ENCODE measurements at regions not wholly inside any gene's neighbourhood (a gene's known extent, or its start where the extent isn't known, plus 50 kb on each side); places are given as distances from the start of the nearest gene placed in this dataset.
"Not testable (repeated sequence)": the region's sequence is repeated elsewhere in the genome, so short reads cannot be mapped to it uniquely, and the experiment has no call there.

DNA sequence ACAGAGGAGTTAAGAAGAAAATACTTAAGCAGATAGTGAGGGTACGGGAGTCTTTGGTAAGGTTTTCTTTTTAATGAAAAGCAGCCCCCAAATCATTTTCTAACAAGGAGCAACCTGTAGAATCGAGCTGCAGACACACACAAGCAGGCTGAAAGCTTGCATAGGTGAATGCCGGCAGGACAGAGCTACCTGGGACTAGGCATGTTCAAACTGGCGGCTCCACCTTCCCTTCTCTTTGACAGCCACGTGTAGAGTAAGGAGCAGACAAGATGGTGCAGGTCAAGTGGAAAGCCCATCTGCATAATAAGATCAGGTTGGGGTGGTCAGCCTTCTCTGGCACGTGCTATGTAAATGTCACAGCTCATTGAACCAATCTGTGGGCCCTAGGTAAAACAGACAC is 1292.4 kb downstream of the EPHA7 start:
- no peak for DNase-seq
- peaks cover 0 to 15% (median 0%) of the 10 kb centered on the region in 7 donors for H3K9me3 Mint-ChIP-seq
- H3K4me3 Mint-ChIP-seq: no peak overlapping the region
- H3K27me3 Mint-ChIP-seq: no peaks in the 10 kb centered on the region
- H3K36me3 Mint-ChIP-seq: no peaks in the 10 kb centered on the region
- no peak overlapping the region for H3K27ac Mint-ChIP-seq
- no peaks in the 10 kb centered on the region for H3K4me1 Mint-ChIP-seq
- no peak for ATAC-seq (ENCODE audit: low read depth in 2 of 2)

DNA sequence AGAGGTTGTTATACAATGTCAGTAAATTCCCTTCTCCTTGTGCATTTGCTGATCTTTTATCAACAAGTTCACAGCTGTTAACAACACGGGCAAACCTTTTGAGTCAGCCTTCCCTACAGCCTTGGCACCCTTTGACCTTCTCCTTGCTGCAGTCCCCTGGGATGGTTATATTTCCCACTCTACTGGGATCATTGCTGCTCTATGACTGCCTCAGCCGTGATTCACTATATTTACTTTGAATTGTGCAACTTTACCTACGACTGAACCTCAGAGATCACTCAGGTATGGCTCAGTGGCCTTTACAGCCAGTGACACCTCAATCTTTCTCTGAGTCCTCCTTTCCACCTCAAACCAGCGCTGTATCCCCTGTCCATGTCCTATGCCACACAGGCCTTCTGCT is 1293.3 kb downstream of the EPHA7 start:
- H3K4me1 Mint-ChIP-seq: no peaks in the 10 kb centered on the region
- no peak for ATAC-seq (ENCODE audit: low read depth in 2 of 2)
- H3K9me3 Mint-ChIP-seq: peaks cover 0 to 15% (median 0%) of the 10 kb centered on the region in 7 donors
- H3K36me3 Mint-ChIP-seq: no peaks in the 10 kb centered on the region
- H3K27me3 Mint-ChIP-seq: no peaks in the 10 kb centered on the region
- no peak overlapping the region for H3K27ac Mint-ChIP-seq
- no peak overlapping the region for H3K4me3 Mint-ChIP-seq
- DNase-seq: no peak

DNA sequence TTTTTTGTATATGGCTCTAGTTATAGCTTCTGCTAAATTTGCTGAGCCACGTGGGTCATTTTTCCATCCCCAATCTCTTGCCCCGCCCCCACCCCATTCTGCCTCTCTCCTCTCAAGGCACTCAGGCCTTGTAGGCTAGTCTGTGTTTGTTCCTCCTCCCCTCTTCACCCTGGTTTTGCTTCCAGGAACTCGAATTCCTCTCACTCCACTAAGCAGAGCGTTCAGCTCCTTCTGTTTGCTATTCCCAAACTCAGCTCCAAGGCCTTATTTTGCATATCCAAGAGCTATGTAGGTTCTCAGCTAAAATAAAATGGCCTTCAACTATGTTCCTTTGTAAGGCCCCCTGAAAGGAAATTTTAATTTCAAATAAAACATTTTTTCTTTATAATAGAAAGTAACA is 1293.7 kb downstream of the EPHA7 start:
- no peaks in the 10 kb centered on the region for H3K27me3 Mint-ChIP-seq
- no peaks in the 10 kb centered on the region for H3K36me3 Mint-ChIP-seq
- H3K4me1 Mint-ChIP-seq: no peaks in the 10 kb centered on the region
- H3K9me3 Mint-ChIP-seq: peaks cover 0 to 15% (median 0%) of the 10 kb centered on the region in 7 donors
- no peak overlapping the region for H3K27ac Mint-ChIP-seq
- no peak for ATAC-seq (ENCODE audit: low read depth in 2 of 2)
- DNase-seq: no peak
- H3K4me3 Mint-ChIP-seq: no peak overlapping the region

DNA sequence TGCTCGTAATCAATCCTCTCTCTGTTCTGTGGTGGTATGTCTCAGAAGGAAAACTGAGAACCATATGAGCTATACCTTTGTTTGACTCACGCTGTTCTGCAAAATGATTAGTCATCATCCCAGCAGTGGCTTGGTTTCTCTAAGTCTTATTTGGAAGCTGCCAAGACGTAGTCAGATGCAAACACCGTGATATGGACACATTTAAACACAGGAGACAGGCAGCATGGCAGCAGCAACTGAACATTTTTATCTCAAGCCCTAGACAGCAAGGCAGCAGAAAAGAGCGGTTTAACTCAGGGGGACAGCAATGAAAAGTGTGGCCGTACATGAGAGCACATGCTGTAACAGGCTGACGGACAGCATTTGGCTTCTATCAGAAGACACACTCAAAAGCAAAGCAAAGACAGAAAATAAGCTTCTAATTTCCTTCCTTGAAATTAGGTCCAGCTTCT is 1295.1 kb downstream of the EPHA7 start:
- Mint-ChIP-seq H3K27ac (no peak overlapping the region), H3K4me1 (no peaks in the 10 kb centered on the region), H3K27me3 (no peaks in the 10 kb centered on the region), H3K36me3 (no peaks in the 10 kb centered on the region), H3K4me3 (no peak overlapping the region), H3K9me3 (peaks cover 0 to 15% (median 0%) of the 10 kb centered on the region in 7 donors)
- ATAC-seq (ENCODE audit: low read depth in 2 of 2) (no peak), DNase-seq (no peak)

DNA sequence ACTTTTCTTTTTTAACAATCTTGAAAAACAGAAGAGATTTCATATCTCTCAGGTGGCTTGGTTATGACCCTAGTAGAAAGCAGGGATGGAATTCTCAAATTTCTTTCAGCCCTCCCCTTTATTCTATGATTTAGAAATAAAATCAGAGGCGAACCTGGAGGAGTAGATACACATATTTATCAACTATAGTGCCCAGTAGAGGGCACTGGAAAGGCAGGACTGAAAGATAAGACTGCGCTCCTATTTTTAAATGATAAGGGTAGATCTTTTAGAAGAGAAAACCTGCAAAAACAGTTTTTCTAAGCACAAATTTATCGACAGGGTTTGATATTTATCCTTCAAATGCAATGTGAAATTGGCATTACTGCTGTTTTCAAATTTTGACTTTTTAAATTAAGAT is 1296.6 kb downstream of the EPHA7 start:
- H3K36me3 Mint-ChIP-seq: no peaks in the 10 kb centered on the region
- no peak for ATAC-seq (ENCODE audit: low read depth in 2 of 2)
- H3K9me3 Mint-ChIP-seq: peaks cover 0 to 11% (median 0%) of the 10 kb centered on the region in 7 donors
- no peaks in the 10 kb centered on the region for H3K27me3 Mint-ChIP-seq
- H3K27ac Mint-ChIP-seq: no peak overlapping the region
- no peak for DNase-seq
- H3K4me3 Mint-ChIP-seq: no peak overlapping the region
- no peaks in the 10 kb centered on the region for H3K4me1 Mint-ChIP-seq

DNA sequence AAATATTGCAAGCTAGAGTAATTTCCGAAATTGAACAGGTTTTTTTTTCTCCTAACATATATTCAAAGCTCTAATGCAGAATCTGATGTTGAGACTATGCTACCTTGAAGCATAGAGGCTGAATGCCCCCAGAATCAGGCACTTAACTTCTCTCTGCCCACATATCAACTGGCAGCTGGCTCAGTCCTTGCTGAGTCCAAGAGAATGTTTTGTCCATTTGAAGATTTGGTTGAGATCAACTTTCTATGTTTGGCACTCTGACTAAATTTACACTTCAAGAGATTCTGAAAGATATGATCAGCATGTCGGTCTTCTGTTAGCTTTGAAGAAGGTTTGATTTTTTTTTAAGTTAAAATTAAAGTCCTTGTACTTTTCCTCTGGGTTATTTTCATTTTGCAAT is 1298.1 kb downstream of the EPHA7 start:
- Mint-ChIP-seq H3K27me3 (no peaks in the 10 kb centered on the region), H3K9me3 (peaks cover 0 to 4% (median 0%) of the 10 kb centered on the region in 7 donors), H3K4me3 (no peak overlapping the region), H3K36me3 (no peaks in the 10 kb centered on the region), H3K27ac (no peak overlapping the region), H3K4me1 (no peaks in the 10 kb centered on the region)
- DNase-seq: no peak
- ATAC-seq (ENCODE audit: low read depth in 2 of 2): no peak

DNA sequence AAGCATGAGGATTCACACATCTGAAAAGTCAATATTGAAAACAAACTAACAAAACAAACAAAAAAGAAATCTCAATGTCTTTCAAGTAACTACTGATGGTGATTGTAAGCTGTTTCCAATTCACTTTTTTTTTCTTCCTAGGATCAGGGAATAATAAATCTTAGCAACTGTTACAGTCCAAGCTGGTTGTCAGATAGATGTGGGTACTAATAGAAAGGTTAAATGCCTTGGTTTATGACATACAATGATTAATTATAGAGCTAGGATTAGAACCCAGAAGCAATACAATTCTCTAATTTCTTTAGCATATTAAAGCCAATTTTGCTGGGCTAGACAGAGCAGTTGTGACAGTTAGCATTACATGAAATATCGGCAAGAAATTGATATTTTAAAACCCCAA is 1301.6 kb downstream of the EPHA7 start:
- no peak for ATAC-seq (ENCODE audit: low read depth in 2 of 2)
- no peaks in the 10 kb centered on the region for H3K36me3 Mint-ChIP-seq
- H3K4me1 Mint-ChIP-seq: no peaks in the 10 kb centered on the region
- no peak overlapping the region for H3K27ac Mint-ChIP-seq
- no peak for DNase-seq
- peaks cover 0 to 3% (median 0%) of the 10 kb centered on the region in 7 donors for H3K9me3 Mint-ChIP-seq
- no peak overlapping the region for H3K4me3 Mint-ChIP-seq
- no peaks in the 10 kb centered on the region for H3K27me3 Mint-ChIP-seq

DNA sequence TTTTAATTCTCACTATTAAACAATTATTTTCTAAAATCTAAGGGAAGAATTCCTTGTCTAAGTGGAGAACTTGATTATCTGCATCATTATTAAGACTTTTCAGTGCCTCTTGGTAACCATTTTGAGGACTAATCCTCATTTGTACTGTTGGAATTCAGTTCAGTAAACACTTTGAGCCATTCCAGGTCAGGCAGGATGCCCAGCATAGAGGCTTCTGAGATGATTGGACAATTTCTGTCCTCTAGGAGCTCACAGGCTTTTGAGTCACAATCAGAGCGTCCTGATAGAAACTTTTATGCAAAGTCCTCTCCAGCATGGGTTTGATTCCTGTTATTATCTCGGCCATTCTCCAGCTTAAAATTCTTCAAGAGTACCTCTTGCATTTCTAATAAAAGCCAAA is 1304.6 kb downstream of the EPHA7 start:
- H3K27ac Mint-ChIP-seq: no peak overlapping the region
- no peak overlapping the region for H3K4me3 Mint-ChIP-seq
- DNase-seq (no peak), ATAC-seq (ENCODE audit: low read depth in 2 of 2) (no peak)
- no peaks in the 10 kb centered on the region for H3K4me1 Mint-ChIP-seq
- H3K27me3 Mint-ChIP-seq: no peaks in the 10 kb centered on the region
- peaks cover 0 to 8% (median 2%) of the 10 kb centered on the region in 7 donors for H3K9me3 Mint-ChIP-seq
- no peaks in the 10 kb centered on the region for H3K36me3 Mint-ChIP-seq

DNA sequence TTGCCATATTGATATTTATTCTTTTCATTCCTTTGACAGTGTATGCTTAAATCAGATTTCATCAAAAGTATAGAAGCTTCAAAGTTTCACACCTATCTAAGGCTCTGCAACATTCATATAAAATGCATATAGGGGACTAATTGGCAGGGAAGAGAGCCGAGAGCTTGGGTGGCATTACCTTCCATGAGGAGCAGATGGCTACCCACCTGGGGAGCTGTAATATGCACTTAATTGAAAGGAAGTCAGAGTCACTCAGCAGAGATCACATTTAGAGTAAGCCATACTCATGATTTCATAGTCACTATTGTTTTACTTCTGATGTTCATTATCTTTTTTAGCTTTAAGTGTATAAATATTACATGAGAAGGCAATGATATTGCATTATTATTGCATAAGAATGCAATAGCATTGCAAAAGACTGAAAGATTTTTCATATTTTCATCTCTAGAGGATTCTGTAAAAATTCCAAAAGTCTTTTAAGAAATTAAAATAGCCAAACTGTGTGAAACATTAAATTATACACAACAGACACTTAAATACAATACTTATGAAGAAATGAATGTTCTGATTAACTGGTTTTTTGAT is 1305.2 kb downstream of the EPHA7 start:
- H3K4me3 Mint-ChIP-seq: no peak overlapping the region
- no peaks in the 10 kb centered on the region for H3K27me3 Mint-ChIP-seq
- H3K27ac Mint-ChIP-seq: no peak overlapping the region
- H3K4me1 Mint-ChIP-seq: no peaks in the 10 kb centered on the region
- DNase-seq (no peak), ATAC-seq (ENCODE audit: low read depth in 2 of 2) (no peak)
- H3K36me3 Mint-ChIP-seq: no peaks in the 10 kb centered on the region
- H3K9me3 Mint-ChIP-seq: peaks cover 0 to 8% (median 2%) of the 10 kb centered on the region in 7 donors

DNA sequence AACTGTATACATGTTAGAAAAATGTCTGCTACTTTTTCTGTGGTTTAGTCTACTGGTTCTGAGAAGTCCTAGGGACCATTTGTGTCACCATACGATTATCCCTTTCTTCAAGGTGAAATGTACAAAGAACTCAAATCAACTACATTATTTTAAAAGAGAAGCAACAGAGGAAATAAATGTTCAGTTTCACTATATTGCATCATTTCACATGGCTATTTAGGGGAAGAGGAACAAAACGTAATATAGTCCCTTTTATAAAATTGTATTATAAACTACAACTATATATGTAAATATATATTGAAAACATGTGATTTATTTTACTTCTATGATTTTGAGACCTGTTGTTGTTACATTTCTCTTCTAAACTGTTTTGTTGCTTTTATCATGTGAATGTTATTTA is 1308.0 kb downstream of the EPHA7 start:
- no peaks in the 10 kb centered on the region for H3K4me1 Mint-ChIP-seq
- no peak for DNase-seq
- peaks cover 4 to 8% (median 7%) of the 10 kb centered on the region in 7 donors for H3K9me3 Mint-ChIP-seq
- H3K27me3 Mint-ChIP-seq: no peaks in the 10 kb centered on the region
- ATAC-seq (ENCODE audit: low read depth in 2 of 2): no peak
- no peaks in the 10 kb centered on the region for H3K36me3 Mint-ChIP-seq
- no peak overlapping the region for H3K4me3 Mint-ChIP-seq
- no peak overlapping the region for H3K27ac Mint-ChIP-seq

DNA sequence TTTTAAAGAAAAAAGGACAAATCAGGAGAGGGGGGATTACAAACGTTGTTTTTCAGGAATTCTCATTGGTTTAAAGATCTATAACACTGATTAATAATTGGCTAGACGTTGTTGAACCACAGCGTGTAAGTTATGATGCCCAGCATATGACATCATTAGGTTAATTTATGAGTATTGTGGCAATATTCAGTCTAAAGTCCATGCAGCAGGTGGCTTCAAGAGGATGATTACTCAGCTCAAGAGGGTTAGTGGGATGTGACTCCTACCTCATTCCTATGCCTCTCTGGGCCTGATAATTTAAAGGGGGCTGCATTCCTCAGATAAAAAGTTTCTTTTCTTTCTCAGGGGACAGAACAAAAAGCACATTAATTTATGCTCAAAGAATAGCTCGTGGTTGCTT is 1309.0 kb downstream of the EPHA7 start:
- ATAC-seq (ENCODE audit: low read depth in 2 of 2) (no peak), DNase-seq (no peak)
- Mint-ChIP-seq H3K27ac (no peak overlapping the region), H3K9me3 (peaks cover 3 to 10% (median 8%) of the 10 kb centered on the region in 7 donors), H3K36me3 (no peaks in the 10 kb centered on the region), H3K4me1 (no peaks in the 10 kb centered on the region), H3K27me3 (no peaks in the 10 kb centered on the region), H3K4me3 (no peak overlapping the region)

DNA sequence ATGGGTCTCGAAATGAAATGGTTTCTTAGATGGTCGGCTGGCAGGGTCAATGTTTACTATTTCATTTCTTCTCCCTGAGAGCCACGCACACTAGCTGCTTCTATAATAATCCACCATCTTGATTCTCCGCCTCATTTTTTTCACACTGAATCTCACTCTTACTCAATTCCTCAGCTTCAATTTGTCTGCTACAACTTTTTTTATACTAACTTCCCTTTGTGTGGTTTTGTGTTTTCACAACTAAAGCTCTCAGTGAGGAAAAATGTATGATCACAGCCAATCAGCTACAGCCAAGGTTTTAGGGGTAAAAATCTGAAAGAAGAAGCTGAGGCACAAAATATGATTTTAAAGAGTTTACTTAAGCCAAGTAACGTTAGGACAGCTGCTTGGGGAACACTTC is 1309.4 kb downstream of the EPHA7 start:
- Mint-ChIP-seq H3K27me3 (no peaks in the 10 kb centered on the region), H3K36me3 (no peaks in the 10 kb centered on the region), H3K4me3 (no peak overlapping the region), H3K9me3 (peaks cover 3 to 14% (median 8%) of the 10 kb centered on the region in 7 donors), H3K4me1 (no peaks in the 10 kb centered on the region), H3K27ac (no peak overlapping the region)
- ATAC-seq (ENCODE audit: low read depth in 2 of 2): no peak
- no peak for DNase-seq

DNA sequence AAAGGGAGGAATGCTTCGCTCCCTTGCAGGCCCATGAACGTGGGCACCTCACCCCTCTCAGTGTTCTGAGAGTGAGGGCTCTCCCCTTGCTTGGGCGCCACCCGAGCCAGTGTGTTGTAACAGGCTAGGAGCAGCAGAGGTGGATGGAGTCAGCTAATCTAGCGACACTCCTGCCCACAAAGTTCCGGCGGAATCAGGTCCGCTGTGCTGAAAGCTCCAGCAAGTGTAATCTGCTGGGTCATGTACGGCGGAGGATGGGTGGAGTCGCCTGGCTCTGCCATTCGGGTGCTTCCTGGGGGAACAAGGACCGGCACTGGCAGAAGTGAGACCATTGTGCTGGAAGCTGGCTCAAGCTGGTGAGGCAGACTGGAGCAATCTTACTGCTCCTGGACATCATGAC is 1310.1 kb downstream of the EPHA7 start:
- Mint-ChIP-seq H3K9me3 (peaks cover 3 to 15% (median 8%) of the 10 kb centered on the region in 7 donors), H3K27ac (no peak overlapping the region), H3K36me3 (no peaks in the 10 kb centered on the region), H3K4me3 (no peak overlapping the region), H3K4me1 (no peaks in the 10 kb centered on the region), H3K27me3 (no peaks in the 10 kb centered on the region)
- no peak for ATAC-seq (ENCODE audit: low read depth in 2 of 2)
- DNase-seq: no peak

DNA sequence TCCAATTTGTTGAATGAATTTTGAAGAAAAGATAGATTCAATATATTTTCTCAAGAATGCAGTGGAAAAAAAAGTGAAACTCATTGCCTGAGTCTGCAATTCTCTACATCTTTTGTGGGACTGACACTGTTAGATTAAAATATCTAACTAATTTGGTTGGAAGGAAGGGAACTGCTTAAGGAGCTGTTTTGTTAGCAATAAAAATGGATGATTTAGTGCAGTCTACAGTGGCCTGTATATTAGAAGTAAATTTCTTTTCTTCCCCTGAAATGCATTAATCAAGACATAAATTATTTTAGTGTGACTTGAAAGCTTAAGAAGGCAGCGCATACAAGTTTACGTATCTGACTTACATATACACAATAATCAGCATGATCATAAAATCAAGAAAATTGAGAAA is 1332.6 kb downstream of the EPHA7 start:
- no peaks in the 10 kb centered on the region for H3K4me1 Mint-ChIP-seq
- no peaks in the 10 kb centered on the region for H3K36me3 Mint-ChIP-seq
- H3K4me3 Mint-ChIP-seq: no peak overlapping the region
- peaks cover 4 to 21% (median 9%) of the 10 kb centered on the region in 7 donors for H3K9me3 Mint-ChIP-seq
- H3K27ac Mint-ChIP-seq: peak overlapping the region in 1 of 6 donors; percentile 10
- no peaks in the 10 kb centered on the region for H3K27me3 Mint-ChIP-seq
- no peak for ATAC-seq (ENCODE audit: low read depth in 2 of 2)
- no peak for DNase-seq

DNA sequence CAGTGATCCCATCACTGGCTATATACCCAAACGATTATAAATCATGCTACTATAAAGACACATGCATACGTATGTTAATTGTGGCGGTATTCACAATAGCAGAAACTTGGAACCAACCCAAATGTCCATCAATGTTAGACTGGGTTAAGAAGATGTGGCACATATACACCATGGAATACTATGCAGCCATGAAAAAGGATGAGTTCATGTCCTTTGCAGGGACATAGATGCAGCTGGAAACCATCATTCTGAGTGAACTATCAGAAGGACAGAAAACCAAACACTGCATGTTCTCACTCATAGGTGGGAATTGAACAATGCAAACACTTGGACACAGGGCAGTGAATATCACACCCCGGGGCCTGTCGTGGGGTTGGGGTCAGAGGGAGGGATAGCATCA is 1335.4 kb downstream of the EPHA7 start:
- Mint-ChIP-seq H3K9me3 (peaks cover 10 to 32% (median 13%) of the 10 kb centered on the region in 7 donors), H3K4me3 (peak overlapping the region in 1 of 8 donors; percentile 45)
- not testable (repeated sequence) for DNase-seq; H3K36me3 Mint-ChIP-seq; H3K27me3 Mint-ChIP-seq; H3K27ac Mint-ChIP-seq; H3K4me1 Mint-ChIP-seq; ATAC-seq (ENCODE audit: low read depth in 2 of 2)
